ENCODE measurements at regions not wholly inside any gene's neighbourhood (a gene's known extent, or its start where the extent isn't known, plus 50 kb on each side); places are given as distances from the start of the nearest gene placed in this dataset.
A peak's percentile ranks its signal among the peaks of the same experiment; 100 is the strongest.

DNA sequence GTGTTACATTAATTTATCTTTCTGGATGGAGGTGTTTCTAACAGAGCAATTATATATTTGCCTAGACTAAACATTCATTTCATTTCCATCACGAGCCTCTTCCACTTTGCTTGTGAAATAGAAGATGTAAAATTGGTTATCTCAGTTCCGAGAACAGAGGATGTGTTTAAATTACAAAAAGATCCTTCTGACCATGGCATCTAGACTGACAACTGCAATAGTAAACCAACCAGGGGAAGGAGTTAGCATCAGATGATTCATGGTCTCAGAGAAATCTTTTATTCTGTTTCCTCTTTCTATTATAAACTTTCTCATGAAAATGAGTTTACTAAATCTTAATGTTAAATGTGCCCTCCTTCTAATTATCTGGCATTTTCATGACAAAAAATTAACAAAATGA lies 149.8 kb upstream of the WDR11 start:
- intact Hi-C loops (cut with DNase I): no loop called here

DNA sequence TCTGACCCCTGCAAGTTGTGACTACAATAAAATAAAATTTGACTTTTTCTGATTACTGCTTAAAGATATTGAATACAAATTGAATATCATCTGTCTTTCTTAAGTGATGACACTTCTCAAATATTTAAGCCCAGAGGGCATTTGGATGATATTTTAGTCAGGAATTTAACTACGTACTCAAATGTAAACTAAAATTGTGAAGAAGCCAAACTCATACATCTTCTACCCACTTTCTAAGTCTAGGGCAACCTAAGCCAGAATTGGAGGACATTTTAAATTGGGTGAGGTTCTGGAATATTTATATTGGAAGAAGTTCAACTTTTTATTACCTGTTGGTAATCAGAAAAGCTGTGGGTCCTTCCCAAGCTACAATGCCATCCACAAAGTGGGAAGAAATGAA lies 149.1 kb upstream of the WDR11 start:
- intact Hi-C loops (cut with DNase I): no loop called here
- no peak for DNase-seq

More for the DNA sequence above, 149.8 kb upstream of the WDR11 start:
- no peak for DNase-seq

DNA sequence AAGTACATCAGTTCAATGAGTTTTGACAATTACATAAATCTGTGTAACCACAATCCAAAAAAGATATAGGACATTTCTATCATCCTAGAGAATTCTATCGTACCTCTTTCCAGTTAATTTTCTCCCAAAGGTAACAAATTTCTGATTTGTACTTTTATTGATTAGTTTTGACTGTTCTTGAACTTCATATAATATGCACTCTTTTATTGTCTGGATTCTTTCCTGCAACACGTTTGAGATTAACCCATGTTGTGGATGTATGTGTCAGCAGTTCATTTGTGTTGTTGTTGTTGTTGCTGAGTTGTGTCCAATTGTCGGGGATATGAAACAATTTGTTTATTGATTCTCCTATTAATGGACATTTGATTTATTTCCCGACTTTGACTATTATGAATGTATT lies 145.9 kb upstream of the WDR11 start:
- DNase-seq: no peak
- intact Hi-C loops (cut with DNase I): no loop called here

DNA sequence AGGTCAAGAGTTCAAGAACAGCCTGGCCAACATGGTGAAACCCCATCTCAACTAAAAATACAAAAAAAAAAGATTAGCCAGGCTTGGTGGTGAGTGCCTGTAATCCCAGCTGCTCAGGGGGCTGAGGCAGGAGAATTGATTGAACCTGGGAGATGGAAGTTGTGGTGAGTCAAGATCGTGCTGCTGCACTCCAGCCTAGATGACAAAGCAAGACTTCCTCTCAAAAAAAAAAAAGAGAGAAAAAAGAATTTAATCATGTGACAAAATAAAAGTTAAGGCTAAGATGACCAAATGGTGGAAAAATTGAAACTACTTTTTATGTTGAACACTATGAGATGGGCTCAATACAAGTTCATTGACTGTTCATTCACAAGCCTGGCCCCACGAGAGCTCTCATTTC lies 141.1 kb upstream of the WDR11 start:
- no peak for DNase-seq
- intact Hi-C loops (cut with DNase I): no loop called here

DNA sequence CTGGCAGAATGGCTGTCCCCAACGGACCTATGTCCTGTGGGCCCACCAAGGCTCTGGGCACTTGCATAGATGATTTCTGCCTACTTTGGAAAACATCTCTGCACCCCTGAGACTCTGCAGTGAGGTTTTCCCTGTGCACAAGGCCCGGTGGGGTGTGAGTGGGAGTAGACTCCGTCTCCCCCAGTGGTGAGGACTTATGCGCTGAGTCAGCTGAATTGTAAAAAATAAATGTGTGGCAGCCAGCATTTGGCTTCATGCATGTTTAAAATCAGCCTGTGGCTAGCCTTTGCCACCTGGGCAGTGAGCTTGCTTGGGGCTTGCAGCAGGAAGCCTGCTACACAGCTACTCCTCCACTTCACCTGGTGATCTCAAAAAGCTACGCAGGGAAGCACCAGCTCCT lies 139.3 kb upstream of the WDR11 start:
- no peak for DNase-seq
- intact Hi-C loops (cut with DNase I): no loop called here

DNA sequence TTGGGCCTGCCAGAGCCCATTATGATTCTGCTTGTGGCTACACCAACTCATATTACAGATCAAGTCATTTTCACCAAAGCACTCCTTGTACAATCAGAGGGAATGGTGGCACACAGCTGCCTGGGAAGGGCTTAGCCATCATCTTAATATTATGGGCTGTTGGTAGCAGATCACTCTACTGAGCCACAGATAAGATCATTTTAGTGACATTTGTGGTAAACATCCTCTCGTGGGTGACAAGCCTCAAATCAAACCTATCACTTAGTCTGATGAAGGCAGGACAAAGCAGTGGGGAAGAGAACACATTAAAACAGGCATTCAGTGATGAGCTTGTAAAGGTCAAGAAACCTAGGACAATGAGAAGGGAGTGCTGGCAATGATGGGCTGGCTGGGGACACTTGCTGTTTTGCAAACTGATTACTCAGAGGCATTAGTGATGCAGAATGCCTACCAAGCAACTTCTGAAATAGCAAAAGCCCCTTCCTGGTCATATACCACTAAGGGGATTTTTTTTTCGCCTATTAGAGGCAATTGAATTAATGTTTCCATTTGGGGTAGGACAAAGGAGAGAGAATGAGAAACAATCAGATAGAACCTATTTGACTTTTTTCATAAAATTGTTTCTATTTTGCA lies 137.5 kb upstream of the WDR11 start:
- intact Hi-C loops (cut with DNase I): no loop called here
- DNase-seq: no peak

DNA sequence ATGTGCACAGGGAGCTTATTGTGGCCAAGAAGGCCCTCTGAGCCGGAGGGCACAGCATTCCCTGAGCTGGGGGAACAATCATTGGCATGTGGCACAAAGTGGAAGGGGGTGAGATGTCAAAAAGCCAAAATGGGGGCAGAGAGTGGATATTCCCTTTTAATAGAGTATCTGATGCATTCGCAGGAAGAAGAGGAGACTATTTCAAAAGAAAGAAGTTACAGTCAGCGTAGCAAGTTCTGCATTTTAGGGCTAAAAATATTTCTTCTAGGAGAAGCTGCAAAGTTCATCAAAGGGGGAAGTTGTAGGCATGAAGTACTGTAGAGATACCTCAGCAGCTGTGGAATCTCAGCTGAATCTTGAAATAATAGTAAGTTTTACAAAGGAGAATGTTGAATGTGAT lies 136.0 kb upstream of the WDR11 start:
- intact Hi-C loops (cut with DNase I): no loop called here
- no peak for DNase-seq

DNA sequence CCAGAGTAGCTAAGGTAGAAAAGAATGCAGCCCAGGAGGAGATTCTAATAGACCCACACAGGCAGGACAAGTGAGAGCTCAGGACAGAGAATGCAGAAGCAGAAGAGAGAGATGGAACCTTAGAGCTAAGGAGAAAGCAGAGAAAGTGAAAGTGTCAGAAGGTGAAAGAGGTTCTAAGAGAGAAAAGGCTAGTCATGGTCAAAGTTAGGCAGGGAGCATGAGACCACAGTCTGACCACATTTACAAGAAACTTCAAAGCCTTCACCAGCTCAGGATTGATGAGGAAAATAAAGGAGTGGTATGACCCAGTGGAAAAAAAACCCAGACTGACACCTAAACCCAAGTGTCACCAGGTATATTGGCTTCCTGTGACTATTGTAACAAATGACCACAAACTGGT lies 131.8 kb upstream of the WDR11 start:
- intact Hi-C loops (cut with DNase I): no loop called here
- no peak for DNase-seq

DNA sequence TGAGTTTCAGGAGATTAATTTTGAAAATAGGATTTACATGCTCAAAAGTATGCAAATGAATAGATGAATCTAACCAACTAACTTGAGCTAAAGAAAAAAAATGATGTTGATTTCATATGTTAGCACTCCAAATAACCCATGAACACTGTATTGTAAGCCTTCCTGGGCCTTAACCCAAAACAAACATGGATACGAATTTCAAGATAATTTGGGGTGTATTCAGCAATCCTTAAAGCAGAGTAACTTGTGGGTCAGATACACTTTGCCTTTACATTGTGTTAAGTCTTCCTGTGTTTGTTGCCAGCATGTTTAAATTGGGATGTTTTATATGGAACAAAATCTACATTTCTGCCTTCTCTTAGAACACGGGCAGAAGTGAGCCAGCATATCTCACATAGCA lies 124.2 kb upstream of the WDR11 start:
- DNase-seq: no peak
- intact Hi-C loops (cut with DNase I): no loop called here

DNA sequence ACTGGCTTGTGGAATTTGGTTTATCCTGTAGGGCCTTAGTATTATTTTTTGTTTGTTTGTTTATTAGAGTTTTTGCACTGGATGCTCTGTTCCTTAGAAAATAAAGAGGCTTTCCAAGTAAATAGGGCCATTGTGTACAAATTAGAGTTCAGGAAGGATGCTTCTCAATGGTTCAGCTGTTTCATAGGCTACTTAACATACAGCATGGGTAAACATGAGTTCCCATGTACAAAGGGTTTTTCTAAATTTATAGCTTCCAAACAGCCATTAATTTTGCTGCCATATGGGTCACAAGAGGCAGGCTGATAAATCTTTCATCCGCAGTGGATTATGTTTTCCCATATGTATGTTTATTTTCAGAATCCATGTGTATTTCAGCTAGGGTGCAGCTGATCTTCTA lies 121.6 kb upstream of the WDR11 start:
- no peak for DNase-seq
- intact Hi-C loops (cut with DNase I): no loop called here

DNA sequence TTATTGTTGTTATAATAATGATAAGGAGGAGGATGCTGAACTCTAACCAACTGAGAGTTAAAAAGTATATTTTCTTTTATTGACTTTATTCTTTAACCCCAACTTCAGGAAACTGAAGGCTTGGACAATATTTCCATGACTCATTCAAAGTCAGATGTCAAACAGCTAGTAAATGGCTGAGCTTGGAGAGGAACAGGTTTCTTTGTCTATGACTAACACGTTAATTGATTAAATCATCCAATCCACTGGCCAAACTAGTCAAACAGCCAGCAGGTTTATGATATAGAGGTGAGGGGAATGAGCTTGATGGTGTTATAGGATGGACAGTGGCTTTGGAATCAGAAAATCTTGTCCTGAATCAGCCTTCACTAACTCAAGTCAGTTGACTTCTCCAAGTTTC lies 119.1 kb upstream of the WDR11 start:
- intact Hi-C loops (cut with DNase I): no loop called here
- DNase-seq: no peak

DNA sequence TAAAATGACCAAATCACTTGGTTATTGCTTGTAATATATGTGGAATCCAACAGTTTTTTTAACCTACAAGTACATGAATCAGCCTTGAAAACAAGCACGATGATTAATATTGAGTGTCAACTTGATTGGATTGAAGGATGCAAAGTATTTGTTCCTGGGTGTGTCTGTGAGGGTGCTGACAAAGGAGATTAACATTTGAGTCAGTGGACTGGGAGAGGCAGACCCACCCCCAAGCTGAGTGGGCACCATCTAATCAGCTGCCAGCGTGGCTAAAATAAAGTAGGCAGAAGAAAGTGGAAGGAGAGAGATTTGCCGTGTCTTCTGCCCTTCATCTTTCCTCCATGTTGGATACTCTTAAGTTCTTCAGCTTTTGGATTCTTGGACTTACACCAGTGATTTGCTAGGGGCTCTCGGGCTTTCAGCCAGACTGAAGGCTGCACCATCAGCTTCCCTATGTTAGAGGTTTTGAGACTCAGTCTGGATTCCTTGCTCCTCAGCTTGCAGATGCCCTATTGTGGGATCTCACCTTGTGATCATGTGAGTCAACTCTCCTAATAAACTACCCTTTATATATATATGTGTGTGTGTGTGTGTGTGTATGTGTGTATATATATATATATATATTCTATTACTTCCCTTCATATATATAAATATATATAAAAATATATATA lies 118.4 kb upstream of the WDR11 start:
- intact Hi-C loops (cut with DNase I): no loop called here
- no peak for DNase-seq

DNA sequence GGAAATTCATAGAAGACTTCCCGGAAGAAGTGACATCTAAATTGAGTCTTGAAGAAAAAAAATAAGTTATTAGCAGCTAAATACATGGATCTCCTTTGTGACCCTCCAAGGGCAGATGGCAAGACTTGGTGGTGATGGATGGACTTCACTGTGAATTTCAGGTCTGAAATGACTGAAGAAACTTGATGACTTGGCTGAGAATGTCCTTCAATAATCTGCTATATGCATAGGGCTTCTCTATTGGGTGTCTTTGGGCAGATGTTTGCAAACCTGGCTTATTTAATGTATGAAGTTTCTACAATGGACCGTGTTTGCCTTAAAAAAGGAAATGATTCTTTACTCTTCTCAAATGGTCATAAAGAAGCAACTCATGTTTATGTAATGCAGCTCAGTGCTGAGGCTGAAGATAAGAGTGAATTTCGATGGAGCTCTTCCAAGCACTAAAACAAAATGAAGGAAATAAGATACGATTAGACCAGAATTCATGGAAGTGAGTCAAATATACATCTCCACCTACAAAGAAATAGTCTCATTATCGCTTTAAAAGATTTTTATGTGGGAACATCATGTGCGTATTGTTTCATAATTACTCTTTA lies 116.6 kb upstream of the WDR11 start:
- intact Hi-C loops (cut with DNase I): loop anchor here (5.0 kb wide), 2 partner anchors 297 to 312 kb away; no protein-coding TSS in a partner anchor
- DNase-seq: no peak

DNA sequence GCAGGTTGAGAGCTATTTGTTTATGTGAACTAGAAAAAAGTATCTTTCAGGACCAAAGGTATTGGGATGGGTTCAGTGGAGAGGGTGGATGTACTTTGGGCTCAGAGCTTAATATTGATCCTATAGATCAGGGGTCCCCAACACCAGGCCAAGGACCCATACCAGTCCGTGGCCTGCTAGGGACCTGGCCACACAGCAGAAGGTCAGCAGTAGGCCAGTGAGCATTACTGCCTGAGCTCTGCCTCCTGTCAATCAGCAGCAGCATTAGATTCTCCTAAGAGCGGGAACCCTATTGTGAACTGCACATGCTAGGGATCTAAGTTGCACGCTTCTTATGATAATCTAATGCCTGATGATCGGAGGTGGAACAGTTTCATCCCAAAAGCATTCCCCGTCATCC lies 115.8 kb upstream of the WDR11 start:
- intact Hi-C loops (cut with DNase I): loop anchor here (5.0 kb wide), 2 partner anchors 298 to 313 kb away; no protein-coding TSS in a partner anchor
- DNase-seq: no peak

DNA sequence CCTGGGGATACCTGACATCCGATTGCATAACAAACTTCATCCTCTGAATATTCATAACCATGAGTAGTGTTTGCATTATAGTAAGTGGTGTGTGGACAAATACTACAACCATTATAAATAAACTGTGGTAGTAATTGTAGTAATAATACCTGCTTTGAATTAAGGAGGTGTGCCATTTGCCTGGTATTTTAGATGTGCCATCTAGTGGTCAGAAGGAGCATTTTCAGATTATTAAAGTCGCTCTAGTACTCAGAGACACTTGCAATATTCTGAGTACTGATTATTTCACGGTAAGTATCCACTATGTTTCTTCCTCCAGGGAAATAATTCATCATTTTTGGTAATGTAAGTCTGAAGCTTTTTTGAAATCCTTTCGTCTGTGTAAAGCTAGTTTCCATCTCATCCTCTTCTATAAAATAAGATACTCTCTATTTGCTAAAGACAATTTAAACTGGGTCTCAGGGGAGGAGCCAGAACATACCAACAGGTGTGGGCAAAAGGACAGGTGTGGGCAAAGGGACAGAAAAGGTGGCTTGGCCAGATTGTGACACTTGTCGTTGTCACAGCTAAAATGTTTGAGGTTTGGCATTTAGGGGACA lies 115.3 kb upstream of the WDR11 start:
- DNase-seq: no peak
- intact Hi-C loops (cut with DNase I): loop anchor here (5.0 kb wide), 2 partner anchors 299 to 314 kb away; no protein-coding TSS in a partner anchor

DNA sequence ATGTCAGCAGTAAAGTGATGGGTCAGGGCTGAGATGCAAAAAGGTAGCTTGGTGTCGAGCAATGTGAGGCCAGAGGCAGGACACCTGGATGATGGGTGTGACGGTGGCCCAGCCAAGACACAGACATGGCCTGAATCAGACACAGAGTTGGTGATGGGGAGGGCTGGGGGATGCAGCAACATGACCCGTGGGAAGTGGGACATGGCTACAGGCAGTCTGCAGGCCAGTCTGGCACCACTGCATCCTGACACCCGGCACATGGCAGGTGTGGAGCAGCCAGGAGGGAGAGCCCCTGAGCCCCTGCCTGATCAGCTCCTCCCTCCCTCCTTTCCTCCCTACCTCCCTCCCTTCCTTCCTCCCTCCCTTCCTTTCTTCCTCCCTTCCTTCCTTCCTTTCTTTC lies 114.8 kb upstream of the WDR11 start:
- DNase-seq: peak in 2 of 10 donors; percentile 62 to 75
- intact Hi-C loops (cut with DNase I): loop anchor here (5.0 kb wide), 2 partner anchors 299 to 314 kb away; no protein-coding TSS in a partner anchor

DNA sequence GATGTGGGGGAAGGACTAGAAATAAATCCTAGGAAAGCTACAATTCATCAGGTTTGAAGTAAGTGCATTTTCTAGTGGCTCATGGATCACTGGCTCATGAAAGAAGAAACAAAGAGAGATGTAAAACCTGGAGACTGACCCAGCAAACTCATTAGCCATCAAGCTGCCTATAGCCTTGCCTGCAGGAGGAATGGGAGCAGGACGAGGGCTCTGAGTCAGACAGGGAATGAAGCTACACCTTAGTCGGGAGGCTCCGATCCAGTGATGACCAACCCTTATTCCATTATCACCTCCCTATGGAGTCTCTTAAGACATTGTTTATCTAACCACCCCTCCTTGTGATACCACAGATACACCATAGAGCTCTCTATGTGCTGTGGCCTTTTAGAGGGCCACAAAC lies 112.5 kb upstream of the WDR11 start:
- intact Hi-C loops (cut with DNase I): loop anchor here (5.0 kb wide), 2 partner anchors 301 to 316 kb away; no protein-coding TSS in a partner anchor
- DNase-seq: no peak

DNA sequence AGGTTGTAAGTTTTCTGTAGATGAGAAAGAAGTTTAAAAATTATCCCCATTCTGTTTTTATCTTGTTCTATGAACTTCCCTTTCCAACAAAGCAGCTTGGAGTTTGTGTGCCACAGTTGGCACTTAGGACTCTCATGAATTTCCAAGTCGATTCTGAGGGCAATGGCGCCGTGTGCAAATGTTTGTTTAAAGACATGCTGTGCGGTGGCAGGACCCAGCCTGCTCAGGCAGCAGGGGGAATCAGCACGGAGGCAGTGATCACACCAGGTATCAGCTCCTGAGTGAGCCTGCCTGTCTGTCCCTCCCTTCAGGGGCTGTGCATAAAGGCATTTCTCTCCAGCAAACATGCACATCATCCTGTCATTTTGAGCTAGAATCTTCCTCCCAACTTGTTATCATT lies 109.8 kb upstream of the WDR11 start:
- intact Hi-C loops (cut with DNase I): no loop called here
- DNase-seq: no peak

DNA sequence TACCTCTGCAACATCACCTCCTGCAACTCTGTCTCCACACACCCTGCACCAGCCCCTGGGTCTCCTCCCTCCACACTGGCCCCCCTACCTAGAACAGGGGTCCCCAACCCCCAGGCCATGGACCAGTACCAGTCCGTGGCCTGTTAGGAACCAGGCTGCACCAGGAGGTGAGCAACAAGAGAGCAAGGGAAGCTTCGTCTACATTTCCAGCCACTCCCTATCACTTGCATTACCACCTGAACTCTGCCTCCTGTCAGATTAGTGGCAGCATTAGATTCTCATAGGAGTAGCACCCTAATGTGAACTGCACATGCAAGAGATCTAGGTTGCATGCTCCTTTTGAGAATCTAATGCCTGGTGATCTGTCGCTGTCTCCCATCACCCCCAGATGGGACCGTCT lies 108.8 kb upstream of the WDR11 start:
- intact Hi-C loops (cut with DNase I): no loop called here
- no peak for DNase-seq

DNA sequence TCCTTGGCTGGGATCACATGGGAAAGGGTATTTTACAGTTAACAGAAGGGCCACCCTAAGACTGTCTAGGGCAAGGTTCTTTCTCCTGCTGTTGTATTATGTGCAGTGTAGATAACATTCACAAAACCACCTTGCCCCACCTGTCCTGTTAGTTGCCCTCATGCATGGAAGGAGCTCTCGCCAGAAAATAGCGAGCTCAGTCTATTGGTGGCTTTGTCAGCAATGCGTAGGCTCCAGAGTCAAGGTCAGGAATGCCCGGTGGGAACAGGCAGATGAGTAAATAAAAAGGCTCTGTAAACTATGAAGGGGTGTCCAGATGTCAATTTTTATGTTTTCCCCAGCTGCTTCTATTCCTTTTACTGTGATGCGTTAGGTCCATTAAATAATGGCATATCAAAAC lies 107.1 kb upstream of the WDR11 start:
- intact Hi-C loops (cut with DNase I): no loop called here
- no peak for DNase-seq

DNA sequence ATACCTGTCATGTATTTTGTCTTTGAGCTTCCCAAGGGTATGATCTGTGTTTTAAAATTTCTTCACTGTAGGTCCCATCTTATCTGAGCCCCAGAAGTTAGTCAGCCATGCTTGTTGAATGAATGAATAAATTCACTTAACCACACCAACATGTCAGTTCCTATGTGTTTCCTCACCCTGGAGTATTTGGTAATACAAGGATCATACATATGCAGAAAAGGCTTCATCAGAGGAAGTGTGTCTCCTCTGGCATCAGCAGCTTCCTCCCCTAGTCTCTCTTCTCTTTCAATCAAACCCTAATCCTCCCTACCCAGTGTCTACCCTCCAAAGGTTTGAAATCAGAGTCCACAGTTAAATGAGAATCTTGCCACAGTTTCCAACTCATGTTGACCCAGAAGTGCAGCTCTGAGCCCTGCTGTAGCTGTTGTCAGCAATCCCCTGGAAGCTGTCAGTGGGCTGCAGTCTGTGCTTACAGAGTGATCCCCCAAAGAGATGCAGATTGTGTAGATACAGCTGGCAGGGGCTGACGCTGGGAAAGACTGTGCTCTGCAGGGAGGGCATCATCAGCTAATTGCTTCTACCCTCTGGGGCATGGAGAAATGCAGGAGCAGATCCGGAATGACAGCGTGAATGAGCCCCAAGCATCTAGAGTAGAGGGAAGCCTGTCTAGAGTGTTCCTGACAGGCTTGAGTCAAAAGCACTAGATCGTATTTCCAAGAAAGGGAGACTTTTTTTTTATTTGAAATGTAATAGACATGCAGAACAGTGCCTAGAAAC lies 105.0 kb upstream of the WDR11 start:
- intact Hi-C loops (cut with DNase I): no loop called here
- no peak for DNase-seq
